ENCODE measurements at regions not wholly inside any gene's neighbourhood (a gene's known extent, or its start where the extent isn't known, plus 50 kb on each side); places are given as distances from the start of the nearest gene placed in this dataset.

GRCh38 chr2:129641371-129641770 lies 338.1 kb upstream of the RAB6C start:
- Histone ChIP-seq H3K27me3 (no peaks in the 10 kb centered on the region), H3K9ac (no peak overlapping the region), H3K4me3 (no peak overlapping the region), H3K36me3 (no peaks in the 10 kb centered on the region), H3K4me2 (no peak overlapping the region), H3K4me1 (peaks cover 0 to 12% (median 0%) of the 10 kb centered on the region in 10 experiments; a peak in 7 of 20 replicates), H3K27ac (no peak overlapping the region), H3K9me3 (replicated peaks in 1 of 11) (no peaks in the 10 kb centered on the region), H4K20me1 (no peaks in the 10 kb centered on the region)
- TF ChIP-seq Cebpa-rat (IDR thresholded peaks at IDR 0.05) = no peak

- H3K27me3 ChIP-seq = no peaks in the 10 kb centered on the region
- H3K4me3 ChIP-seq = no peak overlapping the region
- no peak overlapping the region for H3K9ac ChIP-seq
- H4K20me1 ChIP-seq = no peaks in the 10 kb centered on the region
- no peak for TF ChIP-seq Cebpa-rat (IDR thresholded peaks at IDR 0.05)
- H3K9me3 ChIP-seq (replicated peaks in 1 of 11) = no peaks in the 10 kb centered on the region
- H3K27ac ChIP-seq = no peak overlapping the region
- H3K4me1 ChIP-seq = peaks cover 0 to 12% (median 0%) of the 10 kb centered on the region in 10 experiments; a peak in 7 of 20 replicates
- H3K36me3 ChIP-seq = no peaks in the 10 kb centered on the region
- H3K4me2 ChIP-seq = peak overlapping the region in 5 of 11 experiments; percentile 13 to 54 (median 43); a peak in 6 of 22 replicates
Measured at GRCh38 chr2:129642526-129643043, 336.9 kb upstream of the RAB6C start.

GRCh38 chr2:129645335-129645734 lies 334.1 kb upstream of the RAB6C start:
- TF ChIP-seq Cebpa-rat (IDR thresholded peaks at IDR 0.05) = no peak
- Histone ChIP-seq H3K27ac (no peak overlapping the region), H3K4me1 (peaks cover 0 to 12% (median 0%) of the 10 kb centered on the region in 10 experiments; a peak in 7 of 20 replicates), H3K4me2 (no peak overlapping the region), H3K9me3 (replicated peaks in 1 of 11) (no peaks in the 10 kb centered on the region), H3K4me3 (no peak overlapping the region), H4K20me1 (no peaks in the 10 kb centered on the region), H3K9ac (no peak overlapping the region), H3K27me3 (no peaks in the 10 kb centered on the region), H3K36me3 (no peaks in the 10 kb centered on the region)

GRCh38 chr2:129646107-129646506 lies 333.4 kb upstream of the RAB6C start:
- H3K4me3 ChIP-seq = no peak overlapping the region
- H3K9ac ChIP-seq = no peak overlapping the region
- no peak overlapping the region for H3K27ac ChIP-seq
- H4K20me1 ChIP-seq = no peaks in the 10 kb centered on the region
- H3K9me3 ChIP-seq (replicated peaks in 1 of 11) = no peaks in the 10 kb centered on the region
- H3K4me1 ChIP-seq = peaks cover 0 to 12% (median 0%) of the 10 kb centered on the region in 10 experiments; a peak in 7 of 20 replicates
- no peak for TF ChIP-seq Cebpa-rat (IDR thresholded peaks at IDR 0.05)
- H3K27me3 ChIP-seq = no peaks in the 10 kb centered on the region
- H3K4me2 ChIP-seq = no peak overlapping the region
- H3K36me3 ChIP-seq = no peaks in the 10 kb centered on the region

- Histone ChIP-seq H3K9me3 (replicated peaks in 1 of 11) (peaks cover 0 to 2% (median under 1%) of the 10 kb centered on the region in 11 experiments; a peak in 16 of 22 replicates), H4K20me1 (no peaks in the 10 kb centered on the region), H3K27ac (no peak overlapping the region), H3K27me3 (no peaks in the 10 kb centered on the region), H3K4me1 (peaks cover 0 to 12% (median 5%) of the 10 kb centered on the region in 10 experiments; a peak in 5 of 20 replicates), H3K4me2 (no peak overlapping the region), H3K4me3 (no peak overlapping the region), H3K36me3 (no peaks in the 10 kb centered on the region), H3K9ac (no peak overlapping the region)
- no peak for TF ChIP-seq Cebpa-rat (IDR thresholded peaks at IDR 0.05)
Measured at GRCh38 chr2:129653246-129653645, 326.2 kb upstream of the RAB6C start.

- TF ChIP-seq Cebpa-rat (IDR thresholded peaks at IDR 0.05) = no peak
- Histone ChIP-seq H3K9me3 (replicated peaks in 1 of 11) (peaks cover 6 to 13% (median 11%) of the 10 kb centered on the region in 11 experiments; a peak in 18 of 22 replicates), H3K4me3 (no peak overlapping the region), H3K36me3 (no peaks in the 10 kb centered on the region), H3K4me1 (peaks cover 0 to 12% (median 5%) of the 10 kb centered on the region in 10 experiments; a peak in 5 of 20 replicates), H3K27ac (no peak overlapping the region), H3K9ac (no peak overlapping the region), H3K4me2 (no peak overlapping the region), H4K20me1 (no peaks in the 10 kb centered on the region), H3K27me3 (no peaks in the 10 kb centered on the region)
Measured at GRCh38 chr2:129654331-129654730, 325.1 kb upstream of the RAB6C start.

GRCh38 chr2:129656081-129656598 lies 323.3 kb upstream of the RAB6C start:
- H3K4me1 ChIP-seq = peaks cover 0 to 12% (median 5%) of the 10 kb centered on the region in 10 experiments; a peak in 5 of 20 replicates
- H3K4me2 ChIP-seq = peak overlapping the region in 6 of 11 experiments; percentile 1 to 28 (median 20); a peak in 6 of 22 replicates
- TF ChIP-seq Cebpa-rat (IDR thresholded peaks at IDR 0.05) = no peak
- H3K4me3 ChIP-seq = no peak overlapping the region
- H3K27me3 ChIP-seq = no peaks in the 10 kb centered on the region
- no peaks in the 10 kb centered on the region for H3K36me3 ChIP-seq
- no peak overlapping the region for H3K27ac ChIP-seq
- peaks cover 6 to 13% (median 11%) of the 10 kb centered on the region in 11 experiments; a peak in 18 of 22 replicates for H3K9me3 ChIP-seq (replicated peaks in 1 of 11)
- H4K20me1 ChIP-seq = no peaks in the 10 kb centered on the region
- H3K9ac ChIP-seq = no peak overlapping the region

GRCh38 chr2:129658430-129658829 lies 321.0 kb upstream of the RAB6C start:
- peaks cover 0 to 12% (median 5%) of the 10 kb centered on the region in 10 experiments; a peak in 5 of 20 replicates for H3K4me1 ChIP-seq
- no peak overlapping the region for H3K4me2 ChIP-seq
- H3K27me3 ChIP-seq = no peaks in the 10 kb centered on the region
- H3K4me3 ChIP-seq = no peak overlapping the region
- H3K36me3 ChIP-seq = no peaks in the 10 kb centered on the region
- peaks cover 6 to 13% (median 11%) of the 10 kb centered on the region in 11 experiments; a peak in 18 of 22 replicates for H3K9me3 ChIP-seq (replicated peaks in 1 of 11)
- no peaks in the 10 kb centered on the region for H4K20me1 ChIP-seq
- TF ChIP-seq Cebpa-rat (IDR thresholded peaks at IDR 0.05) = no peak
- H3K9ac ChIP-seq = no peak overlapping the region
- no peak overlapping the region for H3K27ac ChIP-seq

GRCh38 chr2:129661935-129662334 lies 317.5 kb upstream of the RAB6C start:
- Histone ChIP-seq H4K20me1 (no peaks in the 10 kb centered on the region), H3K4me3 (no peak overlapping the region), H3K27ac (no peak overlapping the region), H3K4me2 (no peak overlapping the region), H3K9ac (no peak overlapping the region), H3K4me1 (no peaks in the 10 kb centered on the region), H3K36me3 (no peaks in the 10 kb centered on the region), H3K27me3 (no peaks in the 10 kb centered on the region), H3K9me3 (replicated peaks in 1 of 11) (peaks cover 6 to 13% (median 11%) of the 10 kb centered on the region in 11 experiments; a peak in 18 of 22 replicates)
- TF ChIP-seq Cebpa-rat (IDR thresholded peaks at IDR 0.05) = no peak

GRCh38 chr2:129667577-129667976 lies 311.9 kb upstream of the RAB6C start:
- no peaks in the 10 kb centered on the region for H3K4me1 ChIP-seq
- no peak overlapping the region for H3K4me3 ChIP-seq
- H4K20me1 ChIP-seq = no peaks in the 10 kb centered on the region
- no peak overlapping the region for H3K9ac ChIP-seq
- no peak overlapping the region for H3K27ac ChIP-seq
- H3K36me3 ChIP-seq = no peaks in the 10 kb centered on the region
- TF ChIP-seq Cebpa-rat (IDR thresholded peaks at IDR 0.05) = no peak
- H3K4me2 ChIP-seq = no peak overlapping the region
- H3K27me3 ChIP-seq = no peaks in the 10 kb centered on the region
- no peaks in the 10 kb centered on the region for H3K9me3 ChIP-seq (replicated peaks in 1 of 11)

All from BLaER1 treated with 17β-estradiol and CSF1 and Interleukin-3, amounts not matched to agents 10 nM and 100 nM (cell line).